ENCODE measurements at regions not wholly inside any gene's neighbourhood (a gene's known extent, or its start where the extent isn't known, plus 50 kb on each side); places are given as distances from the start of the nearest gene placed in this dataset.
A peak's percentile ranks its signal among the peaks of the same experiment; 100 is the strongest.

- H3K4me3 ChIP-seq (ENCODE audit: low read length), result no peak overlapping the region
- H3K9me3 ChIP-seq (ENCODE audit: control insufficient read depth, low read length), result no peaks in the 10 kb centered on the region
- no peak for DNase-seq (ENCODE audit: low read depth)
- peaks cover 25% of the 10 kb centered on the region for H3K4me1 ChIP-seq (ENCODE audit: control insufficient read depth, insufficient read depth, low read length)
- H3K36me3 ChIP-seq (ENCODE audit: control insufficient read depth, insufficient read depth, low read length, severe bottlenecking), result no peaks in the 10 kb centered on the region
- no peak overlapping the region for H3K9ac ChIP-seq (ENCODE audit: low read length)
- H3K27me3 ChIP-seq (replicated peaks; ENCODE audit: control insufficient read depth, insufficient read depth, low read length), result no peaks in the 10 kb centered on the region
Measured at GRCh38 chr14:71318097-71318459, 410.8 kb downstream of the PCNX1 start.

DNA sequence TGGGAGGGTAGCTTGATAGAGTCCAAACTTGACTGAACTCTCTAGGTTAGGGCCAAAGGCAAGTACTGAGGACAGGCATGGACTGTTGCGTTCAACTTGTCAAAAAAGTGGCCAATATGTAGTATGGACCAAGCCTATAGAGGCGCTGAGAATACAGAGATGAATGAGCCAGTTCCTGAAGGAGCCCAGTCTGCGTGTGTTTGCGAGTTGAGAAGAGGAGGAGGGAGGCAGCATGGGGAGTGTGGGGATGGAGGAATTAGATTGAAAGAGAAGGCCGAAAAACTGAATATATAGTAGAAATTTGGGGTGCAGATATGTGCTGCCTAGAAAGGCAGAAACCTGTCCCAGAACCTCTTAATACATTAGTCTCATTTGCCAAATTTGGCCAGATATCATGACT is 412.4 kb downstream of the PCNX1 start:
- Histone ChIP-seq H3K4me1 (ENCODE audit: control insufficient read depth, insufficient read depth, low read length) (peaks cover 27% of the 10 kb centered on the region), H3K27me3 (replicated peaks; ENCODE audit: control insufficient read depth, insufficient read depth, low read length) (no peaks in the 10 kb centered on the region), H3K4me3 (ENCODE audit: low read length) (peak overlapping the region; percentile 97), H3K9me3 (ENCODE audit: control insufficient read depth, low read length) (no peaks in the 10 kb centered on the region), H3K9ac (ENCODE audit: low read length) (peak overlapping the region; percentile 86), H3K36me3 (ENCODE audit: control insufficient read depth, insufficient read depth, low read length, severe bottlenecking) (no peaks in the 10 kb centered on the region)
- DNase-seq (ENCODE audit: low read depth), result no peak

DNA sequence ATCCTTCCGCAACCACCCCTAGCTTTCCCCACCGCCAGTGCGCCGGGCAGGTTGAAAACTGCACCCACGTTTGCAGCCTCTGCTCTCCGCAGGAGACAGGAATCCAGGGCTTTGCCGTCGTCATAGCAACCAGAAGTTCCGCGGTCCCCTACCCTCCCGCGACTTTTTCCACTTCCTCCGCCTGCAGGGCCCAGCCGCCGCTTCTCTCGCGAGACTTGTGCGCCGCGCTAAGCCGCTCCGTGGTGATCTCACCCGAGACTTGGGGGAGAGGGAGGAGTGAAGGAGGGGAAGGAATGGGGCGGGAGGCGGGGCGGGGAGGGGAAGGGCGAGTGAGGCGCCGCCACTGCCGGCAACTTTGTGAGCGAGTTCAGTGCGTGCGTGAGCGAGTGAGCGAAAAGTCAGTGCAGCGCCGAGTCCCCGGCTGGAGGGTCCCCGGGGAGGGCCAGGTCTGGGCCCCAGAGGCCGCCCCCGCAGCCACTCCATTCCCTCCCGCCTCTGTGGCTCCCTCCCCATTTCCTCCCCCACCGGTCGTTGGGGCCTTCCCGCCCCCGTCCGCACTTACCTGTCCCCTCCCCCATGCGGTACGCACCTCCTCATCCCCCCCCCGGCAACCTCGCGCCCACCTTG is 413.0 kb downstream of the PCNX1 start, which contains the start of gene SIPA1L1:
TSS of gene SIPA1L1 (plus strand) at position 370 of the 627 bp plus-strand sequence.
- no peaks in the 10 kb centered on the region for H3K27me3 ChIP-seq (replicated peaks; ENCODE audit: control insufficient read depth, insufficient read depth, low read length)
- H3K9me3 ChIP-seq (ENCODE audit: control insufficient read depth, low read length), result no peaks in the 10 kb centered on the region
- peak within 1 kb of the TSS; percentile 91 for H3K9ac ChIP-seq (ENCODE audit: low read length)
- no peaks in the 10 kb centered on the region for H3K36me3 ChIP-seq (ENCODE audit: control insufficient read depth, insufficient read depth, low read length, severe bottlenecking)
- peak; percentile 100 for DNase-seq (ENCODE audit: low read depth)
- H3K4me3 ChIP-seq (ENCODE audit: low read length), result peak within 1 kb of the TSS; percentile 97
- H3K4me1 ChIP-seq (ENCODE audit: control insufficient read depth, insufficient read depth, low read length), result peaks cover 27% of the 10 kb centered on the region

DNA sequence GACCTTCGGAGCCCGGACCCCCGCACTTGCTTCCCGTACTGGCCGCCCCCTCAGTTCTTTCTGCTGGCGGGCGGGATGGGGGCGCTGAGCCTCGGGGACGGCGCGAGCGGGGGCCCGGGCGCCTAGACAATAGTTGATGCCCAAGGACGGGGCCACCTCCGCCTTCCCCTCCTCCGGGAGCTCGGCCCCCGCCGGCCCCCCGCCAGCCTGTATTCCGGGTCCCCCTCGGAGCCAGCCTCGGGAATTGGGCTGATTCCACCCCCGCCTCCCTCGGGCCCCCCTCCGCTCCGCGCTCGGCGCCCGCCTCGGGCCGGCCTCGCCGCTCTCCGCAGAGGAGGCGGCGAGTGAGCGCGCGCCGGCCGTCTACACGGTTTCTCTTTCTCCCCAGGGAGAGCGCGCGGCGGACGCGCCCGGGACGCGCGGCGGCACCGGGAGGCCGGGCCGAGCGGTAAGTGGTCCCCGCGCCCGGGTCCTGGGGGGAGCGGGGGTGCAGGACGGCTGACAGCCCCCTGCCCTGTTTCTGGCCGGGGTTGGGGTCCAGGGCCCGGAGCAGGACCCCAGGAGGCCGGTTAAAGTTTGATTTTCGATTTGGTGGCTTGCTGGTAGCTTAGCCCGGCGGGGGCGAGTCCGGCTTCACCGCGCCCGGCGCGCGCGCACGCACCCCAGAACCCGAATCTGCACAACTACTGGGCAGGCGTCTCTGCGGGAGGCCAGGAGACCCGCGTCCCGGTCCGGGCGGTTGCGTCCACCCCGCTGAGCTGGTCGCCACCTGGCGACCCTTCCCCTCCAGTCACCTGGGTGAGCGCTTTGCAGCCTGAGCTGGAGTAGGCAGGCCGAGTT is 413.7 kb downstream of the PCNX1 start:
- peaks cover 27% of the 10 kb centered on the region for H3K4me1 ChIP-seq (ENCODE audit: control insufficient read depth, insufficient read depth, low read length)

DNA sequence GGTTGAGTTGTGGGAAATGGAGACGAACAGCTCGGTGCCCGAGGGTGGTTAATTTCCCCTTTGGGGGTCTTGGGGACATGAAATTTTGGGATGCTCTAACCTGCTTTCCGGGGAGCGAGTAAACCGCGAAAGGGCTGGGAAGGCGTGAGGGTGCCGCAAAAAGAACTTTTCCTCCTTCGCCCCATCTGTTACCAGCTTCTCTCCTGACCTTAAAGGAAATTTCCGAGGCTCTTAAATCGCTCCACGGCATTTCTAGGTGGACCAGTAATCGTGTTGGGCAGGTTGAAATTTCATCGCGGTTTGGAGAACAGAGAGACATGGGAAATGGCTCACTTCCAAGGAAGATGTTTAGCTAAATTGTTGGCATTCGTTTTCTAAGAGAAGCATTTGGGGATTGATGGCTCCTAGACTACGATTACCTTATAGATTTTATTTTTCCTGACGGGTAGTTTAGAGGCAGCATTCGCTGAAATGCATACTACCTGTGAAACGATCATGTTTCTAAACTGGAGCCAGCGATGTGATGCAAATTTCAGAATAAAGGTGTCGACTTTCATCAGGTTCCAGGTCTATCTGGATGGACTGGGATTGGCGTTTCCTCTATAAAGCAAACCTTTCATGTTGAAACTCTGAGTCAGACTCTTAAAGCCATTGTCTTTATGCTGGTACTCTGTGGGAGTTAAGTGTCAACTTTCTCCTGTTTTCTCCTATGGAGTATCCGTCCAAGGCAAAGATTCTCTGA is 414.5 kb downstream of the PCNX1 start:
- Histone ChIP-seq H3K9me3 (ENCODE audit: control insufficient read depth, low read length) (no peaks in the 10 kb centered on the region), H3K9ac (ENCODE audit: low read length) (peak overlapping the region; percentile 91), H3K27me3 (replicated peaks; ENCODE audit: control insufficient read depth, insufficient read depth, low read length) (no peaks in the 10 kb centered on the region), H3K4me3 (ENCODE audit: low read length) (peak overlapping the region; percentile 97), H3K4me1 (ENCODE audit: control insufficient read depth, insufficient read depth, low read length) (peaks cover 27% of the 10 kb centered on the region), H3K36me3 (ENCODE audit: control insufficient read depth, insufficient read depth, low read length, severe bottlenecking) (no peaks in the 10 kb centered on the region)
- DNase-seq (ENCODE audit: low read depth), result peak; percentile 79

More for the DNA sequence above, 413.7 kb downstream of the PCNX1 start:
- peak overlapping the region; percentile 97 for H3K4me3 ChIP-seq (ENCODE audit: low read length)
- no peaks in the 10 kb centered on the region for H3K36me3 ChIP-seq (ENCODE audit: control insufficient read depth, insufficient read depth, low read length, severe bottlenecking)
- H3K9me3 ChIP-seq (ENCODE audit: control insufficient read depth, low read length), result no peaks in the 10 kb centered on the region
- H3K9ac ChIP-seq (ENCODE audit: low read length), result peak overlapping the region; percentile 91
- DNase-seq (ENCODE audit: low read depth), result peak; percentile 88
- H3K27me3 ChIP-seq (replicated peaks; ENCODE audit: control insufficient read depth, insufficient read depth, low read length), result no peaks in the 10 kb centered on the region

GRCh38 chr14:71322655-71323250 is 415.5 kb downstream of the PCNX1 start:
- peak overlapping the region; percentile 91 for H3K9ac ChIP-seq (ENCODE audit: low read length)
- peaks cover 22% of the 10 kb centered on the region for H3K4me1 ChIP-seq (ENCODE audit: control insufficient read depth, insufficient read depth, low read length)
- H3K27me3 ChIP-seq (replicated peaks; ENCODE audit: control insufficient read depth, insufficient read depth, low read length), result no peaks in the 10 kb centered on the region
- H3K36me3 ChIP-seq (ENCODE audit: control insufficient read depth, insufficient read depth, low read length, severe bottlenecking), result no peaks in the 10 kb centered on the region
- peak overlapping the region; percentile 97 for H3K4me3 ChIP-seq (ENCODE audit: low read length)
- peak; percentile 75 for DNase-seq (ENCODE audit: low read depth)
- H3K9me3 ChIP-seq (ENCODE audit: control insufficient read depth, low read length), result no peaks in the 10 kb centered on the region

DNA sequence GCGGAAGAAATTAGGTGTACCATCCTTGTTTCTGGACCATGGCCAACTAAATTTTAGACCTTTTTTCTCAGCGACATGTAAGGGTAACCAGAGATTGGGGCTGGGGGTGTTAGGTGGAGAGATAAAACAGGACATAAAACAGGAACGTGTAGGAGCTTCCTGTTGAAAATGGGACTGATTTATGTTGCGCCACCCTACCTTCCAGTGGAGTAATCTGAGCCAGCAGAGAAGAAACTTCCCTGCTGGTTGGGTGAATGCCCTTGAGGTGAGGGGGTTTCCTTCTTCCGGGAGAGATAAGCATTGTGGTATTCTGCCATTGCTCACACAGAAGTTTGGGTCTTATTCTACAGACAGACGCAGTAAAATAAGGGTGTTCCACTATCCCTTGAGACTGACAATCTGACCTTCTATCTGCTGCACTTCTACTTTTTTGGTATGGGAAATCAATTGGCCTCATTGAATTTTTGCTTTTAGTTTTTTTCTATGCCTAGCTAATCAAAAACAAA is 417.6 kb downstream of the PCNX1 start:
- no peaks in the 10 kb centered on the region for H3K9me3 ChIP-seq (ENCODE audit: control insufficient read depth, low read length)
- no peaks in the 10 kb centered on the region for H3K36me3 ChIP-seq (ENCODE audit: control insufficient read depth, insufficient read depth, low read length, severe bottlenecking)
- peaks cover 19% of the 10 kb centered on the region for H3K4me1 ChIP-seq (ENCODE audit: control insufficient read depth, insufficient read depth, low read length)
- peak; percentile 34 for DNase-seq (ENCODE audit: low read depth)
- H3K9ac ChIP-seq (ENCODE audit: low read length), result no peak overlapping the region
- H3K27me3 ChIP-seq (replicated peaks; ENCODE audit: control insufficient read depth, insufficient read depth, low read length), result no peaks in the 10 kb centered on the region
- no peak overlapping the region for H3K4me3 ChIP-seq (ENCODE audit: low read length)

DNA sequence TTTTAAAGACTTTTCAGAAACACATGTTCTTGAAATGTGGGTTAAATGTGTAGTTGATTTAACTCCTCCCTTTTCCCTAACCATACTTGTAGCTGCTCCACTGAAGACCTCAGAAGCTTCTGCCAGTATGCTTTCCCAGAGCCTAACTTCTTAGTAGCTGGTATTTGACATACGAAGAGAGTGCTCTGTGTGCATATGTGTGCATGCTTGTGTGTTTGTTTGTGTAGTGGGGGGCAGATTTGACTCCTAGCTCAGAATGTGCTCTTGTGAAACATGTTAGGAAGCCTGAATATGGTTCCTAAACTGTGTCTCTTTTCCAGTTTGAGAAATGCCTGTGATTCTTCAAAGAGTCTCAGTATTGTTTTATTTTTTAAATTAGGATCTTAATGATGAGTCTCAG is 420.4 kb downstream of the PCNX1 start:
- Histone ChIP-seq H3K9ac (ENCODE audit: low read length) (no peak overlapping the region), H3K36me3 (ENCODE audit: control insufficient read depth, insufficient read depth, low read length, severe bottlenecking) (no peaks in the 10 kb centered on the region), H3K9me3 (ENCODE audit: control insufficient read depth, low read length) (no peaks in the 10 kb centered on the region), H3K27me3 (replicated peaks; ENCODE audit: control insufficient read depth, insufficient read depth, low read length) (no peaks in the 10 kb centered on the region), H3K4me3 (ENCODE audit: low read length) (no peak overlapping the region), H3K4me1 (ENCODE audit: control insufficient read depth, insufficient read depth, low read length) (peaks cover 8% of the 10 kb centered on the region)
- DNase-seq (ENCODE audit: low read depth), result peak; percentile 40

GRCh38 chr14:71328183-71328582 is 420.9 kb downstream of the PCNX1 start:
- Histone ChIP-seq H3K9me3 (ENCODE audit: control insufficient read depth, low read length) (no peaks in the 10 kb centered on the region), H3K4me3 (ENCODE audit: low read length) (no peak overlapping the region), H3K9ac (ENCODE audit: low read length) (no peak overlapping the region), H3K27me3 (replicated peaks; ENCODE audit: control insufficient read depth, insufficient read depth, low read length) (no peaks in the 10 kb centered on the region), H3K36me3 (ENCODE audit: control insufficient read depth, insufficient read depth, low read length, severe bottlenecking) (no peaks in the 10 kb centered on the region), H3K4me1 (ENCODE audit: control insufficient read depth, insufficient read depth, low read length) (peaks cover 5% of the 10 kb centered on the region)
- DNase-seq (ENCODE audit: low read depth), result no peak

DNA sequence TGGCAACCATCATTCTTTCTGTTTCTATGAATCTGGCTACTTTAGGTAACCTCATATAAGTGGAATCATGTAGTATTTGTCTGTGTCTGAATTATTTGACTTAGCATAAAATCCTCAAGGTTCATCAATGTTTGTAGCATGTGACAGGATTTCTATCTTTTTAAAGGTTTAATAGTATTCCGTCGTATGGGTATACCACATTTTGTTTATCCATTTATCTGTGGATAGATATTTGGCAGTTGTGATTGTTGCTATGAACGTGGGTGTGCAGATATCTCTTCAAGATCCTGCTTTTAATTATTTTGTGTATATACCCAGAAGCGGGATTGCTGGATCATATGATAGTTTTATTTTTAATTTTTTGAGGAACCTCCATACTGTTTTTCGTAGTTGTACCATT is 421.7 kb downstream of the PCNX1 start:
- no peak for DNase-seq (ENCODE audit: low read depth)
- H3K9ac ChIP-seq (ENCODE audit: low read length), result no peak overlapping the region

DNA sequence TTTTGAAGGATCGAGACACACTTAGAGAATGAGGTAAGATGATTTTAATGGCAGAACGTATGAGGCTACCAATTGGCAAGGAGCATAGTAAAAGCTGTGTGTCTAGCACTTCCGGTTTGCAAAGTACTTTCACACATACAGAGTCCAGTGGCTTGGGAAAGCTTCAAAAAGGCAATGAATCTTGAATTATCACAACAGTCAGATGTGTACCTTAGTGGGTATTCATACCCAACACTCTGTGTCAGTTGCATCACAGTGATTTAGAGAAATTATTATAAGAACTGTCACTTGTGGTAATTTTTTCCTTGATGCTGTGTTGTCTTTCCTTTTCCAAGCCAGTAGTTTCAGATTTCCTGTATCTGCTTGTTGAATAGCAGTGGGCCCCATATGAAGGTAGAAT is 424.1 kb downstream of the PCNX1 start:
- no peaks in the 10 kb centered on the region for H3K27me3 ChIP-seq (replicated peaks; ENCODE audit: control insufficient read depth, insufficient read depth, low read length)
- H3K4me1 ChIP-seq (ENCODE audit: control insufficient read depth, insufficient read depth, low read length), result peaks cover 4% of the 10 kb centered on the region
- no peak for DNase-seq (ENCODE audit: low read depth)
- H3K36me3 ChIP-seq (ENCODE audit: control insufficient read depth, insufficient read depth, low read length, severe bottlenecking), result no peaks in the 10 kb centered on the region
- H3K4me3 ChIP-seq (ENCODE audit: low read length), result no peak overlapping the region
- no peak overlapping the region for H3K9ac ChIP-seq (ENCODE audit: low read length)
- H3K9me3 ChIP-seq (ENCODE audit: control insufficient read depth, low read length), result no peaks in the 10 kb centered on the region

More for the DNA sequence above, 421.7 kb downstream of the PCNX1 start:
- Histone ChIP-seq H3K4me3 (ENCODE audit: low read length) (no peak overlapping the region), H3K36me3 (ENCODE audit: control insufficient read depth, insufficient read depth, low read length, severe bottlenecking) (no peaks in the 10 kb centered on the region), H3K9me3 (ENCODE audit: control insufficient read depth, low read length) (no peaks in the 10 kb centered on the region), H3K27me3 (replicated peaks; ENCODE audit: control insufficient read depth, insufficient read depth, low read length) (no peaks in the 10 kb centered on the region), H3K4me1 (ENCODE audit: control insufficient read depth, insufficient read depth, low read length) (peaks cover 4% of the 10 kb centered on the region)
